ENCODE measurements at regions not wholly inside any gene's neighbourhood (a gene's known extent, or its start where the extent isn't known, plus 50 kb on each side); places are given as distances from the start of the nearest gene placed in this dataset.
"Not testable (repeated sequence)": the region's sequence is repeated elsewhere in the genome, so short reads cannot be mapped to it uniquely, and the experiment has no call there.

DNA sequence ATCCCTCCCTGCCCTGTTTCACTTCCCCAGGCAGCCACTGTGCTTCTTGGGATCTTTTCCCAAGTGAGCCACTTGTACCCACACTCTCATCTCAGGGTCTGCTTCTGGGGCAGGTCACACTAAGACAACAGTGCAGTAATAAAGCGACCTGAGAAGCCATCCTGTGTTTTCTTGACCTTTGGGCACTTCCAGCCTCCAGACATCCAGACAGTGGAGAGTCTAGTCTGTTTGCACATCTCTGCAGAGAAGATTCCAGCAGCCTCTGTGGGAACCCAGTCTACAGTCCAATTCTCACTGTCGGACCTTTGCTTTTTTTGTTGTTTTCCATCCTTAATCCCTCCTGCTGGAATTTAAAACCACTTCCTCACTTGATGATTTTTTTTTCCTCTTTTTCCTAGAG lies 50.3 kb upstream of the ATP6AP2 start:
- no peaks in the 10 kb centered on the region for H3K36me3 ChIP-seq (ENCODE audit: control insufficient read depth, insufficient read depth, low read length)
- H3K27me3 ChIP-seq (replicated peaks; ENCODE audit: control insufficient read depth, insufficient read depth, low read length): no peaks in the 10 kb centered on the region
- no peak for DNase-seq (ENCODE audit: extremely low read depth, insufficient read length)
- H3K4me3 ChIP-seq (replicated peaks; ENCODE audit: low read depth, low read length): no peak overlapping the region
- TF ChIP-seq, protein P1, sequence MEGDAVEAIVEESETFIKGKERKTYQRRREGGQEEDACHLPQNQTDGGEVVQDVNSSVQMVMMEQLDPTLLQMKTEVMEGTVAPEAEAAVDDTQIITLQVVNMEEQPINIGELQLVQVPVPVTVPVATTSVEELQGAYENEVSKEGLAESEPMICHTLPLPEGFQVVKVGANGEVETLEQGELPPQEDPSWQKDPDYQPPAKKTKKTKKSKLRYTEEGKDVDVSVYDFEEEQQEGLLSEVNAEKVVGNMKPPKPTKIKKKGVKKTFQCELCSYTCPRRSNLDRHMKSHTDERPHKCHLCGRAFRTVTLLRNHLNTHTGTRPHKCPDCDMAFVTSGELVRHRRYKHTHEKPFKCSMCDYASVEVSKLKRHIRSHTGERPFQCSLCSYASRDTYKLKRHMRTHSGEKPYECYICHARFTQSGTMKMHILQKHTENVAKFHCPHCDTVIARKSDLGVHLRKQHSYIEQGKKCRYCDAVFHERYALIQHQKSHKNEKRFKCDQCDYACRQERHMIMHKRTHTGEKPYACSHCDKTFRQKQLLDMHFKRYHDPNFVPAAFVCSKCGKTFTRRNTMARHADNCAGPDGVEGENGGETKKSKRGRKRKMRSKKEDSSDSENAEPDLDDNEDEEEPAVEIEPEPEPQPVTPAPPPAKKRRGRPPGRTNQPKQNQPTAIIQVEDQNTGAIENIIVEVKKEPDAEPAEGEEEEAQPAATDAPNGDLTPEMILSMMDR (IDR thresholded peaks at IDR 0.05; ENCODE audit: insufficient read depth, low read length, poor library complexity, severe bottlenecking): no peak

DNA sequence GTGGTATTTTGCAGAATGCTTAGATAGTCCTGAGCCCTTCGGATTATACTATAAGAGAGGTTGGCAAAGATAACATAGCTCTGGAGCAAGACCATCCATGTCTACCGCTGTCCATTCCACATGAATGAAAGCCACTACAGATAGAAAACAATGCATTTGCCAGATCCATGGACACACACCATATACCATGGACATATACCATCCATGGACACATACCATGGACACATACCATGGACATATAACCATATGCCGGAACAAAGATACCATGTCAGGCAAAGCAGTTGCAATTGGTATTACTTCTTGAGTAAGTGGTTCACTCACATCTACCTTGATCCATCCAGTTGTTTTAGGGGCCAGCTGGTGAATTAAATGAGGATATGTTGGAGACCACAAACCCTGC lies 53.2 kb upstream of the ATP6AP2 start:
- TF ChIP-seq, protein P1 (IDR thresholded peaks at IDR 0.05; ENCODE audit: insufficient read depth, low read length, poor library complexity, severe bottlenecking): no peak
- DNase-seq (ENCODE audit: extremely low read depth, insufficient read length): no peak
- H3K36me3 ChIP-seq (ENCODE audit: control insufficient read depth, insufficient read depth, low read length): no peaks in the 10 kb centered on the region
- no peaks in the 10 kb centered on the region for H3K27me3 ChIP-seq (replicated peaks; ENCODE audit: control insufficient read depth, insufficient read depth, low read length)
- no peak overlapping the region for H3K4me3 ChIP-seq (replicated peaks; ENCODE audit: low read depth, low read length)

DNA sequence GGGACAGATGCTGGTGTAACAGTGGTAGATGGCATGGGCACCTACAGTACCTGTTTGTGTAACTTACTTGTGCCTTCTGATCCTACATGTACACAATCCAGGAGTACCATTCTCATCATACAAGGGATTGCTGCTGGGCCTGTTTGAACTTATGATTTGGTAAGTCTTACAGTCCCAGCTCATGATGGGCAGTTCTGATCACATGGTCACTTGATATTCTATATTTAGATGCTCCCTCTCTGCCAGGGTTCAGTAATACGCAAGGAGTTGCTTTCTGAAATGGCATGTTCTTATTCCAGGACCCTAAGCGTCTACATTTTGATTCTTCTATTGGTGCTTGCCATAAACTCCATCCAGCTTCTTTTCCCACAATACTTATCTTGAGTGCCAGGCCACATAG lies 54.4 kb upstream of the ATP6AP2 start:
- Histone ChIP-seq H3K36me3 (ENCODE audit: control insufficient read depth, insufficient read depth, low read length) (no peaks in the 10 kb centered on the region), H3K27me3 (replicated peaks; ENCODE audit: control insufficient read depth, insufficient read depth, low read length) (no peaks in the 10 kb centered on the region), H3K4me3 (replicated peaks; ENCODE audit: low read depth, low read length) (no peak overlapping the region)
- no peak for DNase-seq (ENCODE audit: extremely low read depth, insufficient read length)
- TF ChIP-seq, protein P1 (IDR thresholded peaks at IDR 0.05; ENCODE audit: insufficient read depth, low read length, poor library complexity, severe bottlenecking): no peak

DNA sequence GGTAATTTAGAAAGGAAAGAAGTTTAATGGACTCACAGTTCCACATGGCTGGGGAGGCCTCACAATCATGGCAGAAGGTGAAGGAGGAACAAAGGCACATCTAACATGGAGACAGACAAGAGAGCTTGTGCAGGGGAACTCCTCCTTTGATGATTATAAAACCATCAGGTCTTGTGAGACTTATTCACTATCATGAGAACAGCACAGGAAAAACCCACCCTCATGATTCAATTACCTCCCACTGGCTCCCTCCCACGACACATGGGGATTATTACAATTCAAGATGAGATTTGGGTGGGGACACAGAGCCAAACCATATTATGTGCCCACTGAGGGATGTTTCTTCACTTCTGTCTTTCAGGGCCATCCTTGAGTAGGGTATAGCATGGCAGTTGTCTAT lies 54.9 kb upstream of the ATP6AP2 start:
- H3K4me3 ChIP-seq (replicated peaks; ENCODE audit: low read depth, low read length); H3K36me3 ChIP-seq (ENCODE audit: control insufficient read depth, insufficient read depth, low read length); DNase-seq (ENCODE audit: extremely low read depth, insufficient read length); H3K27me3 ChIP-seq (replicated peaks; ENCODE audit: control insufficient read depth, insufficient read depth, low read length): not testable (repeated sequence)

DNA sequence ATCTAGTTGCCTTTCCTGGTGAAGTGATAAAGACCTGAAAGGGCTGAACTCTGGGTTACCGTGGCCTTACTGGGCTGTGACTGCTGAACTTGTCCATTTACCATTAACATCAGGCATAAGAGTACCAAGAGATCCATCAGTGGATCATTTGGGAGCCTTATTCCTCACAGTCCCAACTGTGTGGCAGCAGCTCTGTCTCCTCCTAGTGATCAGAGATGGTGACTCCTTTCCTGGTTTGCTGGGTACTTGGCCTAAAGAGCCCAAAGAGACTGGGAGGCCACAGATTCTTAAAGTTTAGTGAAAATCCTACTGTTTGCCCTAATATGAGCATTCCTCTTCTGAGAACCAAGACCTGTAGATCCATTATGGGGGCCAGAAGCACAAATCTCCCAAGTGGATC lies 56.3 kb upstream of the ATP6AP2 start:
- Histone ChIP-seq H3K4me3 (replicated peaks; ENCODE audit: low read depth, low read length) (no peak overlapping the region), H3K36me3 (ENCODE audit: control insufficient read depth, insufficient read depth, low read length) (no peaks in the 10 kb centered on the region), H3K27me3 (replicated peaks; ENCODE audit: control insufficient read depth, insufficient read depth, low read length) (no peaks in the 10 kb centered on the region)
- TF ChIP-seq, protein P1 (IDR thresholded peaks at IDR 0.05; ENCODE audit: insufficient read depth, low read length, poor library complexity, severe bottlenecking): no peak
- DNase-seq (ENCODE audit: extremely low read depth, insufficient read length): no peak

DNA sequence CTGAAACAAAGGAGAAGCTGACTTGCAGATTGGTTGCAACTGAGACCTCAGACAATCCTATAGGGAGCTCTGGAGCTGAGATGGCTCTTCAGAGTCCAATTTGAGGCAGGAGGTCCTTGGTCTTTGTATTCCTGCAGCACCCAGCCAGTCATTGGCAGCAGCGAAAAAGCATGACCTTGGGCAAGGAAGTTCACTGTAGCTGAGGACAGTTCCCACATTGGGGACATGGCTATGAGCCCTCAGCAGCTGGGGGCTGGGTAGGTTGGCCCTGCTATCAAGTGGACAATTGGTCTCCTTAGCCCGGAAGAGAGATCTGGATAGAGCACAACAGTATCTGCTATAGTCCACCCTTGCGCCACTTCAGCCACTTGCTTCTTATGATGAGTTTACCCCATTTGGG lies 56.9 kb upstream of the ATP6AP2 start:
- H3K4me3 ChIP-seq (replicated peaks; ENCODE audit: low read depth, low read length): no peak overlapping the region
- TF ChIP-seq, protein P1 (IDR thresholded peaks at IDR 0.05; ENCODE audit: insufficient read depth, low read length, poor library complexity, severe bottlenecking): no peak
- no peaks in the 10 kb centered on the region for H3K27me3 ChIP-seq (replicated peaks; ENCODE audit: control insufficient read depth, insufficient read depth, low read length)
- no peaks in the 10 kb centered on the region for H3K36me3 ChIP-seq (ENCODE audit: control insufficient read depth, insufficient read depth, low read length)
- no peak for DNase-seq (ENCODE audit: extremely low read depth, insufficient read length)

Data from GM06990 (cell line).